ENCODE measurements at regions not wholly inside any gene's neighbourhood (a gene's known extent, or its start where the extent isn't known, plus 50 kb on each side); places are given as distances from the start of the nearest gene placed in this dataset.
A peak's percentile ranks its signal among the peaks of the same experiment; 100 is the strongest.
"Not testable (repeated sequence)": the region's sequence is repeated elsewhere in the genome, so short reads cannot be mapped to it uniquely, and the experiment has no call there.

- not testable (repeated sequence) for DNase-seq
These were observed 279.9 kb downstream of the PLS3 start for GRCh38 chrX:115840729-115841409.

DNA sequence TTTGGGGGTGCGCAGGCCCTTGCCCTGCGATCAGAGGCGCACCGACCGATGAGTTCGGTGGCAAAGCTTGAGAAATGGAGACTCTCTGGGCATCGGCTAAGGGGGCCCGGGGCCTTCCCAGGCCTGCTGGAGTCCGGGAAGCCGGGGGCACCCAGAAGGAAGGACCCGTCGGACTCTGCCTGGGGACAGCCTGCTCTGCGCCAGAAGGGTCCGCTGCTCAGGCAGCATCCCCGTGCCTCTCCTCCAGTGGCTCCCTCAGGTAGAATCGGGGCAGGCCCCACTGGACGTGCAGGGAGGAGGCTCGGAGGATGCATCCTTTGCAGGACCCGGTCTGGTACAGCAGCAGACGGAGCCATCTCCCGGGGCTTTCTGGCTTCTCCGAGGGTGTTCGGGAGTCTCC, 290.0 kb downstream of the PLS3 start:
- DNase-seq, result not testable (repeated sequence)

GRCh38 chrX:115853260-115853659, 292.3 kb downstream of the PLS3 start:
- DNase-seq, result not testable (repeated sequence)

DNA sequence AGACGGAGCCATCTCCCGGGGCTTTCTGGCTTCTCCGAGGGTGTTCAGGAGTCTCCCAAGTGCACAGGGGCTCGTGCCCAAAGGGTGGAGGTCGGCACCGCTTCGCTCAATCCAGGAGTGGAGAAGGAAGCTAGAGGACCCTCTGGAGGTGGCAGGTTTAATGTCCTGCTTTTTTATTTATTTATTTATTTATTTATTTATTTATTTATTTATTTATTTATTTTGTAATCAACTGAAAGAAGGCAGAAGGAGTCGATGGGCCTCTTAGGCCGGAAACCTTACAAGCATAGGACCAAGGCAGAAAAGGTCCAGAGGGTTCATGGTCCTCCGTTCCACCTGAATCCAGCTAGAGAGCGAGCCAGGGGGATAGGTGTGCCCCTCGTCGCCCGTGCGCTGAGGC, 289.4 kb upstream of the AGTR2 start:
- not testable (repeated sequence) for DNase-seq

GRCh38 chrX:115884121-115884520, 286.4 kb upstream of the AGTR2 start:
- DNase-seq, result not testable (repeated sequence)

DNA sequence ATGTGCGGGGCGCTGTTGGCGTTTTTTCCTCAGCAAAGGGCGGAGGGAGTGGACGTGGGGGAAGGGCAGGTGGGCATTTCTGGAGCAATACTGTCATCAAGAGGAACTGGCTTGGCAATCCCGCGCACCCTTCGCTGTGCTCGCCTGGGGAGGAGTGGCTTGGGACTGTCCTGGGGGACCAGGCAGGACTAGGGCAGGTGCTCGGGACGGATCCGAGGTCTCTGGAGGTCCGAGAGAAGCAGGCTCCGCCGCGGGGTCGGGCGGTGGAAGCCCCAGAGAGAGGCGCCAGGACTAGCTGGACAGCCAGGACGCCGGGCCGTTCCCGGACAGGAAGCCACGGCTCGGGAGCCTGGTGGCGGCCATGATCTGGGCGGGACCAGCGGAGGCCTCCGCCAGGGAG, 282.5 kb upstream of the AGTR2 start:
- not testable (repeated sequence) for DNase-seq

GRCh38 chrX:115888519-115888918, 282.0 kb upstream of the AGTR2 start:
- DNase-seq, result not testable (repeated sequence)

DNA sequence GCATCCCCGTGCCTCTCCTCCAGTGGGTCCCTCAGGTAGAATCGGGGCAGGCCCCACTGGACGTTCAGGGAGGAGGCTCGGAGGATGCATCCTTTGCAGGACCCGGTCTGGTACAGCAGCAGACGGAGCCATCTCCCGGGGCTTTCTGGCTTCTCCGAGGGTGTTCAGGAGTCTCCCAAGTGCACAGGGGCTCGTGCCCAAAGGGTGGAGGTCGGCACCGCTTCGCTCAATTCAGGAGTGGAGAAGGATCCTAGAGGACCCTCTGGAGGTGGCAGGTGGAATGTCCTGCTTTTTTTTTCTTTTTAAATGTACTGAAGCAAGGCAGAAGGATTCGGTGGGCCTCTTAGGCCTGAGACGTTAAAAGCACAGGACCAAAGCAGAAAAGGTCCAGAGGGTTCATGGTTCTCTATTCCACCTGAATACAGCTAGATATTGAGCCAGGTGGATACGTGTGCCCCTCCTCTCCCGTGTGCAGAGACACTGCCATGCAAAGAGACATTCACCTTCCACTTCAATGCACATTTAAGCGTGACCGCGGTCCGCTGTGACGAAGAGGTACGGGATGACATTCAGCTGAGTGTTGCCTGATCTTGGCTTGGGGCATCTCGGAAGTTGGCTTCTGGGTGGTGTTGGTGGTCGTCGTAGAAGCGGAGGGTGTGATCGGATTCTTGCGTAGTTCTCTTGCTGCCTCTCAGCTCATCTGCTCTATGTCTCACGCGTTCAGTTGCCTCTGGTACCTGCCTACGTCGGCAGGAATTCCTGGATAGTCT, 281.2 kb upstream of the AGTR2 start:
- DNase-seq, result no peak

- DNase-seq, result peak; percentile 15
These were observed 278.4 kb upstream of the AGTR2 start for GRCh38 chrX:115892056-115892708.

- DNase-seq, result peak; percentile 96
These were observed 277.5 kb upstream of the AGTR2 start for GRCh38 chrX:115892787-115893671.

GRCh38 chrX:115894087-115894486, 276.5 kb upstream of the AGTR2 start:
- DNase-seq, result peak; percentile 92

- no peak for DNase-seq
These were observed 274.7 kb upstream of the AGTR2 start for GRCh38 chrX:115895678-115896329.

GRCh38 chrX:115896362-115896761, 274.2 kb upstream of the AGTR2 start:
- no peak for DNase-seq

- no peak for DNase-seq
These were observed 272.6 kb upstream of the AGTR2 start for GRCh38 chrX:115897956-115898355.

- DNase-seq, result peak; percentile 94
These were observed 272.1 kb upstream of the AGTR2 start for GRCh38 chrX:115898382-115899001.

DNA sequence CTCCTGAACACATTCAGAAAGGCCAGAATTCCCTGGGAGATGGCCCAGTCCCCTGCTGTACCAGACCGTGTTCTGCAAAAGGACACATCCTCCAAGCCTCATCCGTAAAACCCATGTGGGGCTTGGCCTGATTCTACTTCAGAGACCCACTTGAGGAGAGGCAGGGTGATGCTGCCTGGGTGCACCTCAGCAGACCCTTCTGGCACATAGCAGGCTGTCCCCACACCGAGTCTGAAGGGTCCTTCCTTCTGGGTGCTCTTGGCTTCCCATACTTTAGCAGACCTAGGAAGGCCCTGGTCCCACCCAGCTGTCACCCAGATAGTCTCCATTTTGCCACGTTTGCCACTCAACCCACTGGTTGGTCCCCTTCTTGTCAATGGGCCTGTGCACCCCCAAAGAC, 270.1 kb upstream of the AGTR2 start:
- DNase-seq, result no peak

DNA sequence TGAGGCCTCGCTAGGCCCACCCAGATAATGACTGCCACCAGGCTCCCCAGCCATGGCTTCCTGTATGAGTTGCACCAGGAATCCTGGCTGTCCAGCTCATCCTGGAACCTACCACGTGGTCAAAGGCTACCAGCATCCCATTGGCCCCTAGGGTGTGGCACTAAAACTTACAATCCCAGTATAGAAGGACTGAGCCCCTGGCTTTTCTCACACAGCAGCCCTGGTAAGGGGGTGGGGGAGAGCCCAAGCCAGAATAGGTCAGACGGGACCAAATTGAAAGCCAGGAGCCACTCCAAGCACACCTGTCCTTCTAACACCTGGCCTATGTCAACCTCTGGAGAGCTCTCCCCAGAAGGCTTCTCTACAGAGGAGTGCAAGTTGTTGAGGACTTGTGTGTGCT, 269.3 kb upstream of the AGTR2 start:
- no peak for DNase-seq

GRCh38 chrX:115902995-115903394, 267.5 kb upstream of the AGTR2 start:
- no peak for DNase-seq

DNA sequence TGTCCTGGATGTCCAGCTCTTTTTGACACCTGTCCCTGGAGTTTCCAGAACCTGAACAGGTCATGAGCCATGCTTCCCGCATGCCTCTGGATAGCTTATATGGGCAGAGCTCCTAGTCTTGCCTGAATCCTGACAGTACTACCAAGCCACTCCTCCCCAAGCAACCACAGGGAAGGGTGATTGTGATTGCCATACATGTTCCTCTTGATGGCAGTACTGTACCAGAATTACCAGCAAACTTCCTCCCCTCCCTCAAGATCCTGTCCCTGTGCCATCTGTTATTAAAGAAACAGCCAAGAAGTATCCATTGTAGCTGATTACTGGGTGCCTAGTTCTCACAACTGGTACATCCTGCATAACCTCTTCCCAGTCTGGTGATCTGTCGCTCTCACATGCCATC, 264.3 kb upstream of the AGTR2 start:
- DNase-seq, result no peak

DNA sequence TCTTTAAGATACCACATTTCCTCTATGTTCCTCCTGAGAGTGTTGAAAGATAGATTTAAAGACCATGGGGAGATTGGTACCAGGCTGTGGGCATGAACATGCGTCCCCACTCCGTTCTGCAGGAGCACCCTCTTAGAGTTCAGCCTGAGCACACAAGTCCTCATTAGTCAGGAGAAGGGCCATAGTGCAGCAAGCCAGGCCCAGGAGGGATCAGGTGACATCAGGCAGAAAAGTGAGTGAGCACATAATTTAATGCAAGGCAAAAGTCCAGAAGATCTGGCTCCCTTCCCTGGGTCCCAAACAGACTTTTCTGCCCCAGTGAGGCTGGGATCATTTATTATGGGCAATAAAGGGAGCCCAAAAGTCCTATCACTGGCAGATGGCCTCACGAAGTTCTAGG, 263.7 kb upstream of the AGTR2 start:
- DNase-seq, result no peak

- DNase-seq, result no peak
These were observed 261.5 kb upstream of the AGTR2 start for GRCh38 chrX:115909017-115909416.

- DNase-seq, result no peak
These were observed 258.6 kb upstream of the AGTR2 start for GRCh38 chrX:115911967-115912366.

Data from NCI-H2227 treated with DMSO at 0.1 percent for 48 hours (cell line).